ENCODE measurements at regions not wholly inside any gene's neighbourhood (a gene's known extent, or its start where the extent isn't known, plus 50 kb on each side); places are given as distances from the start of the nearest gene placed in this dataset.

DNA sequence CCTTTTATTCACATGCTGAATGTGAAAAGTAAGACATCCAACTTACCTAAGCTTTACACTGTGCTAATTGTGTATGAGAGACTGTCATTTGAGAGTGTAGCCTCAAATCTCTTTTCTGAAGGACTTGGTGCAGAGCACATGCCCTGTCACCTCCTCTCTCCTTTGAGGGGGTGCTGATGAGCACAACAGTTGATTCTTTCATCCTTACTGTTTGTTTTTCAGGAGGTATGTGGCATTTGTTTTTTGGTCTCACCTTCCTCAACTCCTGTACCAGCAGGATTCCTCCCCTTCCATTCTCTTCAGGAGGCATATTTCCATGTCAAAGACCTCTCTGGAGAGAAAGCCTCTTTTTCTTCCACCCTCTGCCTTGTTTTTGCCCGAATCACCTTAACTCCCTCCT is 252.6 kb upstream of the CITED2 start (continued):
- TF ChIP-seq, protein P1, sequence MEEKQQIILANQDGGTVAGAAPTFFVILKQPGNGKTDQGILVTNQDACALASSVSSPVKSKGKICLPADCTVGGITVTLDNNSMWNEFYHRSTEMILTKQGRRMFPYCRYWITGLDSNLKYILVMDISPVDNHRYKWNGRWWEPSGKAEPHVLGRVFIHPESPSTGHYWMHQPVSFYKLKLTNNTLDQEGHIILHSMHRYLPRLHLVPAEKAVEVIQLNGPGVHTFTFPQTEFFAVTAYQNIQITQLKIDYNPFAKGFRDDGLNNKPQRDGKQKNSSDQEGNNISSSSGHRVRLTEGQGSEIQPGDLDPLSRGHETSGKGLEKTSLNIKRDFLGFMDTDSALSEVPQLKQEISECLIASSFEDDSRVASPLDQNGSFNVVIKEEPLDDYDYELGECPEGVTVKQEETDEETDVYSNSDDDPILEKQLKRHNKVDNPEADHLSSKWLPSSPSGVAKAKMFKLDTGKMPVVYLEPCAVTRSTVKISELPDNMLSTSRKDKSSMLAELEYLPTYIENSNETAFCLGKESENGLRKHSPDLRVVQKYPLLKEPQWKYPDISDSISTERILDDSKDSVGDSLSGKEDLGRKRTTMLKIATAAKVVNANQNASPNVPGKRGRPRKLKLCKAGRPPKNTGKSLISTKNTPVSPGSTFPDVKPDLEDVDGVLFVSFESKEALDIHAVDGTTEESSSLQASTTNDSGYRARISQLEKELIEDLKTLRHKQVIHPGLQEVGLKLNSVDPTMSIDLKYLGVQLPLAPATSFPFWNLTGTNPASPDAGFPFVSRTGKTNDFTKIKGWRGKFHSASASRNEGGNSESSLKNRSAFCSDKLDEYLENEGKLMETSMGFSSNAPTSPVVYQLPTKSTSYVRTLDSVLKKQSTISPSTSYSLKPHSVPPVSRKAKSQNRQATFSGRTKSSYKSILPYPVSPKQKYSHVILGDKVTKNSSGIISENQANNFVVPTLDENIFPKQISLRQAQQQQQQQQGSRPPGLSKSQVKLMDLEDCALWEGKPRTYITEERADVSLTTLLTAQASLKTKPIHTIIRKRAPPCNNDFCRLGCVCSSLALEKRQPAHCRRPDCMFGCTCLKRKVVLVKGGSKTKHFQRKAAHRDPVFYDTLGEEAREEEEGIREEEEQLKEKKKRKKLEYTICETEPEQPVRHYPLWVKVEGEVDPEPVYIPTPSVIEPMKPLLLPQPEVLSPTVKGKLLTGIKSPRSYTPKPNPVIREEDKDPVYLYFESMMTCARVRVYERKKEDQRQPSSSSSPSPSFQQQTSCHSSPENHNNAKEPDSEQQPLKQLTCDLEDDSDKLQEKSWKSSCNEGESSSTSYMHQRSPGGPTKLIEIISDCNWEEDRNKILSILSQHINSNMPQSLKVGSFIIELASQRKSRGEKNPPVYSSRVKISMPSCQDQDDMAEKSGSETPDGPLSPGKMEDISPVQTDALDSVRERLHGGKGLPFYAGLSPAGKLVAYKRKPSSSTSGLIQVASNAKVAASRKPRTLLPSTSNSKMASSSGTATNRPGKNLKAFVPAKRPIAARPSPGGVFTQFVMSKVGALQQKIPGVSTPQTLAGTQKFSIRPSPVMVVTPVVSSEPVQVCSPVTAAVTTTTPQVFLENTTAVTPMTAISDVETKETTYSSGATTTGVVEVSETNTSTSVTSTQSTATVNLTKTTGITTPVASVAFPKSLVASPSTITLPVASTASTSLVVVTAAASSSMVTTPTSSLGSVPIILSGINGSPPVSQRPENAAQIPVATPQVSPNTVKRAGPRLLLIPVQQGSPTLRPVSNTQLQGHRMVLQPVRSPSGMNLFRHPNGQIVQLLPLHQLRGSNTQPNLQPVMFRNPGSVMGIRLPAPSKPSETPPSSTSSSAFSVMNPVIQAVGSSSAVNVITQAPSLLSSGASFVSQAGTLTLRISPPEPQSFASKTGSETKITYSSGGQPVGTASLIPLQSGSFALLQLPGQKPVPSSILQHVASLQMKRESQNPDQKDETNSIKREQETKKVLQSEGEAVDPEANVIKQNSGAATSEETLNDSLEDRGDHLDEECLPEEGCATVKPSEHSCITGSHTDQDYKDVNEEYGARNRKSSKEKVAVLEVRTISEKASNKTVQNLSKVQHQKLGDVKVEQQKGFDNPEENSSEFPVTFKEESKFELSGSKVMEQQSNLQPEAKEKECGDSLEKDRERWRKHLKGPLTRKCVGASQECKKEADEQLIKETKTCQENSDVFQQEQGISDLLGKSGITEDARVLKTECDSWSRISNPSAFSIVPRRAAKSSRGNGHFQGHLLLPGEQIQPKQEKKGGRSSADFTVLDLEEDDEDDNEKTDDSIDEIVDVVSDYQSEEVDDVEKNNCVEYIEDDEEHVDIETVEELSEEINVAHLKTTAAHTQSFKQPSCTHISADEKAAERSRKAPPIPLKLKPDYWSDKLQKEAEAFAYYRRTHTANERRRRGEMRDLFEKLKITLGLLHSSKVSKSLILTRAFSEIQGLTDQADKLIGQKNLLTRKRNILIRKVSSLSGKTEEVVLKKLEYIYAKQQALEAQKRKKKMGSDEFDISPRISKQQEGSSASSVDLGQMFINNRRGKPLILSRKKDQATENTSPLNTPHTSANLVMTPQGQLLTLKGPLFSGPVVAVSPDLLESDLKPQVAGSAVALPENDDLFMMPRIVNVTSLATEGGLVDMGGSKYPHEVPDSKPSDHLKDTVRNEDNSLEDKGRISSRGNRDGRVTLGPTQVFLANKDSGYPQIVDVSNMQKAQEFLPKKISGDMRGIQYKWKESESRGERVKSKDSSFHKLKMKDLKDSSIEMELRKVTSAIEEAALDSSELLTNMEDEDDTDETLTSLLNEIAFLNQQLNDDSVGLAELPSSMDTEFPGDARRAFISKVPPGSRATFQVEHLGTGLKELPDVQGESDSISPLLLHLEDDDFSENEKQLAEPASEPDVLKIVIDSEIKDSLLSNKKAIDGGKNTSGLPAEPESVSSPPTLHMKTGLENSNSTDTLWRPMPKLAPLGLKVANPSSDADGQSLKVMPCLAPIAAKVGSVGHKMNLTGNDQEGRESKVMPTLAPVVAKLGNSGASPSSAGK (IDR thresholded peaks at IDR 0.05) = peak; percentile 90
- no peak for TF ChIP-seq FOXP1 (CRISPR knock-in tag; IDR thresholded peaks at IDR 0.05)
- TF ChIP-seq NR2C2 (CRISPR knock-in tag; IDR thresholded peaks at IDR 0.05) = no peak
- TF ChIP-seq NR2C2 (tag; IDR thresholded peaks at IDR 0.05) = no peak
- 0 out of 3 replicates have a peak, but pooled peaks of 1 of the 2 experiments have one; percentile 48 for TF ChIP-seq CBX3 (IDR thresholded peaks at IDR 0.05; ENCODE audit: borderline replicate concordance in 1 of 2, low read length in 2 of 2)
- TF ChIP-seq, protein P2, sequence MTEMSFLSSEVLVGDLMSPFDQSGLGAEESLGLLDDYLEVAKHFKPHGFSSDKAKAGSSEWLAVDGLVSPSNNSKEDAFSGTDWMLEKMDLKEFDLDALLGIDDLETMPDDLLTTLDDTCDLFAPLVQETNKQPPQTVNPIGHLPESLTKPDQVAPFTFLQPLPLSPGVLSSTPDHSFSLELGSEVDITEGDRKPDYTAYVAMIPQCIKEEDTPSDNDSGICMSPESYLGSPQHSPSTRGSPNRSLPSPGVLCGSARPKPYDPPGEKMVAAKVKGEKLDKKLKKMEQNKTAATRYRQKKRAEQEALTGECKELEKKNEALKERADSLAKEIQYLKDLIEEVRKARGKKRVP (CRISPR knock-in tag; IDR thresholded peaks at IDR 0.05) = no peak
- peak; percentile 73; the same call in 1 of the 2 replicates for TF ChIP-seq DMBX1 (CRISPR knock-in tag; IDR thresholded peaks at IDR 0.05; ENCODE audit: borderline replicate concordance)
- TF ChIP-seq, protein P3, sequence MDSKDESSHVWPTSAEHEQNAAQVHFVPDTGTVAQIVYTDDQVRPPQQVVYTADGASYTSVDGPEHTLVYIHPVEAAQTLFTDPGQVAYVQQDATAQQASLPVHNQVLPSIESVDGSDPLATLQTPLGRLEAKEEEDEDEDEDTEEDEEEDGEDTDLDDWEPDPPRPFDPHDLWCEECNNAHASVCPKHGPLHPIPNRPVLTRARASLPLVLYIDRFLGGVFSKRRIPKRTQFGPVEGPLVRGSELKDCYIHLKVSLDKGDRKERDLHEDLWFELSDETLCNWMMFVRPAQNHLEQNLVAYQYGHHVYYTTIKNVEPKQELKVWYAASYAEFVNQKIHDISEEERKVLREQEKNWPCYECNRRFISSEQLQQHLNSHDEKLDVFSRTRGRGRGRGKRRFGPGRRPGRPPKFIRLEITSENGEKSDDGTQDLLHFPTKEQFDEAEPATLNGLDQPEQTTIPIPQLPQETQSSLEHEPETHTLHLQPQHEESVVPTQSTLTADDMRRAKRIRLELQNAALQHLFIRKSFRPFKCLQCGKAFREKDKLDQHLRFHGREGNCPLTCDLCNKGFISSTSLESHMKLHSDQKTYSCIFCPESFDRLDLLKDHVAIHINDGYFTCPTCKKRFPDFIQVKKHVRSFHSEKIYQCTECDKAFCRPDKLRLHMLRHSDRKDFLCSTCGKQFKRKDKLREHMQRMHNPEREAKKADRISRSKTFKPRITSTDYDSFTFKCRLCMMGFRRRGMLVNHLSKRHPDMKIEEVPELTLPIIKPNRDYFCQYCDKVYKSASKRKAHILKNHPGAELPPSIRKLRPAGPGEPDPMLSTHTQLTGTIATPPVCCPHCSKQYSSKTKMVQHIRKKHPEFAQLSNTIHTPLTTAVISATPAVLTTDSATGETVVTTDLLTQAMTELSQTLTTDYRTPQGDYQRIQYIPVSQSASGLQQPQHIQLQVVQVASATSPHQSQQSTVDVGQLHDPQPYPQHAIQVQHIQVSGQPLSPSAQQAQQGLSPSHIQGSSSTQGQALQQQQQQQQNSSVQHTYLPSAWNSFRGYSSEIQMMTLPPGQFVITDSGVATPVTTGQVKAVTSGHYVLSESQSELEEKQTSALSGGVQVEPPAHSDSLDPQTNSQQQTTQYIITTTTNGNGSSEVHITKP (IDR thresholded peaks at IDR 0.05; ENCODE audit: partially characterized antibody) = no peak

Measured in K562 (cell line).